Activated CD4-positive, alpha-beta T cell treated with anti-CD3 and anti-CD28 coated beads, Interleukin-2, Interleukin-6, amounts not matched to agents 100 ng/mL and 50 ng/mL, durations not matched to agents 16 hours and 8 hours (primary cell): ENCODE measurements at regions not wholly inside any gene's neighbourhood (a gene's known extent, or its start where the extent isn't known, plus 50 kb on each side); places are given as distances from the start of the nearest gene placed in this dataset.

Source experiments
- DNase-seq: peaks from one replicate; pipeline ENCODE4 v3.0.0-alpha.2; 2020

- DNase-seq, result no peak
These were observed 182.4 kb downstream of the TRIM27 start for GRCh38 chr6:28741363-28741762.

DNA sequence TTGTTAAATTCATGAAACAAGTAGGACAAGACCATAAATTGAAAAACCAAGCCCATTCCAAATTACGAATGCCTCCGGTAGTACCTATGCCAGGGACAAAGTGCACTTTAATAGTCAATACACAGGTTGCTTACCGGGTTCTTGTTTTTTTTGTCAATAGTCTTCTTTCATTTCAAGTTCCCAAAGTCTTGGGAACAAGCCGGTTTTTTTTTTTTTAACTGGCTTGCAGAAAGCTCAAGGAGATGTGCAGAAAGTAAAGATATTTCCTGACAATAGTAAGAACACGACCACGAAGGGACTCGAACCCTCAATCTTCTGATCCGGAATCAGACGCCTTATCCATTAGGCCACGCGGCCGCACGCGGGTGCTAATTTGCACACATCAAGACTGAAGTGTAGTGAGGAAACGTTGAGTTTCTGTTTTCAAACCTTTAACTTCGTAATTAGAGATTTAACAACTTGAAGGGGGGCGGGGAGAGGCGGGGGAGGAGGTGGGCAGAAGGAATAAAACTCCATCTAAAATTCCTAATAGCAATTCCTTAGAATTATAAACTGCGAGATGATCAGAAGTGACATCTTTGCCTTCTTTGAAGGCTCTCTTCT lies 181.0 kb downstream of the TRIM27 start:
- peak; percentile 85 for DNase-seq

DNA sequence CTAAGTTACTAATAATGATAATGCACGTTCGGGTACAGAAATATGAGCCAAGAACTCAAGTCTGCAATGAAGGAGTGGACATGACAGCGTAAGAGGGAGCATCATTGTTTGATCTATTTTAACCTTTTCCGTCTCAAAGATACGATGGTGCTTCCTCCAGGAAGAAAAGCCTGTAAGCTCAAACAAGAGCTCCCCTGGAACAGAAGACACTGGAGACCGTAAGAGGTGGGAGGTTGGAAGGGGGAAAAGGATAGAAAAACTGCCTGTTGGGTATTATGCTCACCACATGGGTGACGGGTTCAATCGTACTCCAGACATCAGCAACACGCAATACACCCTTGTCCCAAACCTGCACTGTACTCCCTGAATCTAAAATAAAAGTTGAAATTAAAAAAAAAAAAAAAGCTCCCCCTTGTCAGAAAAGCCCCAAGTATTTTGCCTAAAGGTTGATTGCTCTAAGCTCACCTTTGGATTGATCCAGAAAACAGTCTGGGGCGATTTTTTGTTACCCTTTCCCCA lies 180.5 kb downstream of the TRIM27 start:
- DNase-seq, result no peak

DNA sequence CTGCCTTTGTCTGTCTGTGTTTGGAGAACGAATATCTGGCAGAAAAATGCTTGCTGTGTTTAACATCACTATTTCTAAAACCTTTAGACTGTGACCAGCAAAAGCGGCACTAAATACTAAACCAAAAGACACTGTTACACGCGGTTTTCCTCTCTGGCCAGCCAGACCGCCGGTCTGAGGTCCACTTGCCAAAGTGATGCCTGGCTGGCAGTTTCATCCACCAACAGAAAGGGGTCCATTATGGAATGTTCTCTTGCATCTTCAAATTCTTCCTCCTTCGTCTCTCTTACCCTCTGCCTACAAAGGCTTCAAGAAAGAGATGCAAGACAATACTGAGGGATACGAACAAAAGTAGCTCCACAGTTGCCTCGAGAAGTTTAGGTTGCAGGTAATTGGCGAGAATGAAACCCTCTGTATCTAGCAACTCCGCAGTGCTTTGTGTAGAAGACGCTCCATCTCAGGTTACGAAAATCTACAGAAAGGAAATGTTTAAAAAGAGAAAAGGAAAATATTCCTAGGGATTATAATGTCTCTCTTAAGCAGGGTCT lies 176.6 kb downstream of the TRIM27 start:
- DNase-seq, result no peak

DNA sequence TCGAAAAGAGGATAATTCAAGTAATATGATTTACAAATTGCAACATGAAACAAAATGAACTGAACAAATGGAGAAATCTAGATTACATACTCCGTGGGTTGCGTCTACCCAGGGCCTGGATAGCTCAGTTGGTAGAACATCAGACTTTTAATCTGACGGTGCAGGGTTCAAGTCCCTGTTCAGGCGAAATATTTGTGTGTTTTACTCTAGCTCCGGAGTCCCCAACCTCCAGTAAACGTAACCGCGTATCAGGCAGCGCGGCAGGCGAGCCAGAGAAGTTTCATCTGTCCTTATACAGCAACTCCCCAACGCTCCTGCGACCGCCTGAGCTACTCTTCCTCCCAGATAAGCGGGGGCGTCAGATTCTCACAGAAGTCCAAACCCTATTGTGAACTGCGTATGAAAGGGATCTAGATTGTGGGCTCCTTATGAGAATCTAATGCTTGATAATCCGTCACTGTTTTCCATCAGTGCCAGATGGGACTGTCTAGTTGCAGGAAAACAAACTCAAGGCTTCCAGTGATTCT lies 176.1 kb downstream of the TRIM27 start:
- peak; percentile 84 for DNase-seq

DNA sequence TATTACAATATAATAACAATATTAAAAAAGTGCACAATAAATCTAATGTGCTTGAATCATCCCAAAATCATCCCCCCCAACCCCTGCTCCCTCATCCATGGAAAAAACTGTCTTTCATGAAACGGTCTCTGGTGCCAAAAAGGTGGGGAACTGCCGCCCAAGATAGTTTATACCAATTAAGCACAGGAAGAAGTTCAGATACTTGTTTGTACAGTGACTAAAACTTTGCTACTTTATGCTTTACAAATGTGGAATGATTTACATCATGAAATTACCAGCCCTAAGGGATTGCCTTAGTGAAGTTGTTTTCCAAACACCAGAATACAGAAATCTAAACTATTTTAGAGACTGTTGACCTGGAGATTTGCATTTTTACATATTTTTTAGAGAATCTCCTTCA lies 175.6 kb downstream of the TRIM27 start:
- no peak for DNase-seq

DNA sequence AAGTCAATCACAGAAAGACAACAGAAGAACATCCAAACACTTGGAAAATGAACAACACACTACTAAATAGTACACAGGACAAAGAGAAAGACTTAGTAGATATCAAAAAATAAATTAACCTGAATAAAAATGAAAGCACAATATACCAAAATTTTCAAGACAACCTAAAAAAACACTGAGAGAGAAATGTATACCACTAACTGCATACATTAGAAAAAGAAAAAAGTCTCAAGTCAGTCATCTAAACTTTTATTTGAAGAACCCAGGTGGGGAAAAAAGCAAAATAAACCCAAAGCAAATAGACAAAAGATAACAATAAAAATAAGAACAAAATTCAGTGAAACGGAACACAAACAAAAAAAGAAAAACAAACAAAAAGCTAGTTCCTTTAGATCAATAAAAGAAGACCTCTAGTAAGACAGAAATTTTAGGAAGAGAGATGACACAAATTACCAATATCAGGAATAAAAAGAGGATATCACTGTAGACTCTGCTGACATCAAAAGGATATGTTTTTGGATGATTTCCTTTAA lies 172.8 kb downstream of the TRIM27 start:
- no peak for DNase-seq

GRCh38 chr6:28751514-28751913 lies 172.3 kb downstream of the TRIM27 start:
- no peak for DNase-seq

- no peak for DNase-seq
These were observed 171.8 kb downstream of the TRIM27 start for GRCh38 chr6:28751963-28752350.

DNA sequence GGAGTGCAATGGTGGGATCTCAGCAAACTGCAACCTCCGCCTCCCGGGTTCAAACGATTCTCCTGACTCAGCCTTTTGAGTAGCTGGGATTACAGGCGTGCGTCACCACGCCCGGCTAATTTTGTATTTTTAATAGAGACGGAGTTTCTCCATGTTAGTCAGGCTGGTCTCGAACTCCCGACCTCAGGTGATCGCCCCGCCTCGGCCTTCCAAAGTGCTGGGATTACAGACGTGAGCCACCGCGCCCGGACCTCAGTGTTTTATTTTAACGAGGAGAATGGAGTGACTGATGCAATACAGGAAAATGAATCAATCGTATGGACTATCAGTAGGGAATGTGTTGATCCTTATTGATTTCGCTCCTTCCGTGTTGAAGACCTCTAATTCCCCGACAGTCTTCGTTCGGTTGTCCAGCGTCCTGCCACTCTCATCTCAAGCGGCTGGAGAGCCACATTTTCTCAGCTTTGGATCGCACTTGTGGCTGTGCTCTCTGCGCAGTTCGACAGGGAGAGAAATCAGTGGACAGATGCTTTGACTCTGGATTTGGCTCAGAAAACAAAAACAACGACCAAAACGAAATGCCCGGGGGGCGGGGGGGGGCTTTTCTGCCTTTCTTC lies 166.2 kb downstream of the TRIM27 start:
- DNase-seq, result no peak

DNA sequence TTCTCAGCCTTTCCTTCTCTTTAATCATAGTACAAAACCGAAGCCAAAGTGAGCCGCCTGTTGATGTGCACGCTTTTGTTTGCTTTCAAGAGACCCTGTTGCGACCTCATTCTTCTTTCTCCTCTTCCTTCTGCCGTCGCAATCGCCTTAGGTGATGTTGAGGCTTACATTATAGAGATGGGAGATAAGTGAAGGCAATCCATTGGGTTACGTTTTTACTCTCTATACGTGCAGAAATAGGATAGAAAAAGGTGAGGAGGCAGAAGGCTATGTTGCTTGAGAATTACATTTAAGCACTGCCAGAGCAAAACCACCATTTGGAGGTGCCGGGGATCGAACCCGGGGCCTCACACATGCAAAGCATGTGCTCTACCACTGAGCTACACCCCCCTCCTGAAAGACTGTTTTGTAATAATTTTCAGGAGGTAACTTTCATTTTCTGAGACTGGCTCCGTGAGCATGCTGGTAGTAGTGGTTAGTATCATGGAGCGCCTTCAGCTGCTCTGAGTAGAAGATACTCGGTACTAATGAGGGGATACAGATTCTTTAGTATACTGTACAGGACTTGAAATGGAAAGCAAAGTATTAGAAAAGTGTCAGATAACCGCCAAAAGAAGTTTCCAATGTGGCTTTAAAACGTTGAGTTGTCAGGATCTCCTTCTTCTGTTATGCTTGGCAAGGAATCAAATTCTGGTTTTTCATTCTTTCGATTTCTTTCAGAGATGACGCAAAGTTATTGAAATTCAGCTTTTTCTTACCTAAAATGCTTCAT lies 165.6 kb downstream of the TRIM27 start:
- peak; percentile 78 for DNase-seq

DNA sequence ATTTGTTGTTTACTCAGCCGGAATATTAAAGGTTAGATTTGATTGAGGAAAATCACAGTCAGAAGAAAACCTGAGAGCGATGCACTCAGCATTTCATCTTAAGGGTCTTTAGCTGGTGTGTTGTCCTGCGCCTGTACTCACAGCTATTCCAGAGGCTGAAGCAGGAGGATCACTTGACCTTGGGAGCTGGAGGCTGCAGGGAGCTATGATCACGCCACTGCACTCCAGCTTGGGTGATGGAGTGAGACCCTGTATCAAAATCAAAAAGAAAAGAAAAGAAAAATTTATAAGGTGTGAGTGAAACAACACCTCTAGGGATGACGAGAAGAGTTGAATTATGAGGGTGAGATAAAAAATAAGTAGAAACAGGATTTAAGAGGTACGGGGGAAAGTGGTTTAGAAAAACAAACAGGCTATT lies 165.0 kb downstream of the TRIM27 start:
- no peak for DNase-seq

DNA sequence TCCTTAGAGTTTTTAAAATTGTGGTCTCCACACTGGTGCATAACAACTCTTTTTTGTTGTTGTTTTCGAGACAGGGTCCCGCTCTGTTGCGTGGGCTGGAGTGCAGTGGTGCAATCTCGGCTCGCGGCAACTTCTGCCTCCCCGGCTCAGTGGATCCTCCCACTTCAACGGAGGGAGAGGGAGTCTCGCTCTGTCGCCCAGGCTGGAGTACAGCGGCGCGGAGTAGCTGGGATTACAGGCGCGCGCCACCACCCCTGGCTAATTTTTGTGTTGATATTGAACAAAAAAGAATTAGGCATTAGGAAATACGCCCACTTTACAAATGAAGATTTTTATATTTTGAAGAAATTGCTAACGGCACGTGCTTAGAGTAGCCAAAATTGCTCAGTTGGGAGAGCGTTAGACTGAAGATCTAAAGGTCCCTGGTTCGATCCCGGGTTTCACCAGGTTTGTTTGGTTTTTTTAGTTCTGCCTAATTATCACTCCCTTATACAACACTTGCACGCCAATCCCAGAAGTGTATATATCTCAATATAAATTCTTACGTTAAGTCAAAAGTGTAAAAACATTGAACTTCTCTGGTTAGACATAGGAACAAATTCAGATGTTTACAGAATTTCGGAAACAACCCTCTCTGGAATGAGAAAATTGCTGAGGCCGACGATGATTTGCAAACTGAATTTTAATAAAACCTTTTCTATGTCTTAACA lies 159.6 kb downstream of the TRIM27 start:
- no peak for DNase-seq

GRCh38 chr6:28764761-28765282 lies 159.0 kb downstream of the TRIM27 start:
- DNase-seq, result no peak

DNA sequence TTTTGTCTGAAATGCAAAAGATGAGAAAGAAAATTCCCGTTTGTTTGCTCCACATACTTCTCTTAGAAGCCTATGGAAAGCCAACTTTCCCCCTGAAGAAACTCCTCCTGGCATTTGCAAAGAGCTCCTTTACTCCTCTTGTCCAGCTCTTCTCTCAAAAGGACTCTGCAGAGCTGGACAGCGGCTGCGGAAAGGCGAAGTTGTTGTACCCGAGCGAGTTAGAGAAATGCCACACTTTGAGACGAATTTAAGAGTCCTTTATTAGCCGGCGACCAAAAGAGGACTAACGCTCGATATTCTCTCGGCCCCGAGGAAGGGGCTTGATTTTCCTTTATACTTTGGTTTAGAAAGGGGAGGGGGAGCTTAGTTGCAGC lies 157.8 kb downstream of the TRIM27 start:
- DNase-seq, result no peak

DNA sequence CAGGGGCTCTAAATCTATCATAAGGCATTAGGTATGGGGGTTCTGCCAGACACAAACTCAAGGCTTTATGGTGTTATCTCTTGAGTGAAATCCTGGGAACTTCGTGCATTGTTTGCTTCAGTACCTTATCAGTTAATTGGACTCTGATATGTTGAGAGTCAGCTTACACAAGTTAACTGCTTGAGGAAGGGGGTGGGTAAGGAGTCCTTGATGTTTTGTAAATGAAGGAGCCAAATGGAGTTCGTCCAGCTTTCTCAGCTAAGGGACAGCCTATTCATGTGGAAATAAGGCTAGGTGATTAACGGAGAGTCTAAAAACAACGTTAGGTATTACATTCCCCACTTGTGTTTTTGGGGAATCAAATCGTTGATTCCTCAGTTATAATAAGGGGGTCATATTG lies 157.4 kb downstream of the TRIM27 start:
- DNase-seq, result no peak

DNA sequence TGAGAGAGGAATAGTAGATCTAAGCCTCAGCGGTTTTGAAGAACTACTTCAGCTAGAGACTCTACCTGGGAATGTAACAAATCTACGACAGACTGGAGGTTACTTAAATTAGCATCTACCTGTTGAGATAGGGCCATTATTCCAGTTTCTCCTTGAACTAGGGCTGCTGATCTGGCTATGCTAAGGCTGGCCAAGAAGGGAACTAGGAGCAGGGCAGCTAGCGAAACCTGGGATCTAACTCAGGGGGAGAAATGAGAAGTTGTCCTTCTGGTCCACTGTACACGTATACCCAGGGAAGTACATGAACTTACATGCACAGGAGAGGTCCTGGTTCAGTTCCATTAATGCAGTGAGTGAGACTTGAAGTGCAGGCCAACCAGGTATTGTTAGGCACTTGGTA lies 156.7 kb downstream of the TRIM27 start:
- DNase-seq, result no peak

- no peak for DNase-seq
These were observed 156.1 kb downstream of the TRIM27 start for GRCh38 chr6:28767691-28768090.

DNA sequence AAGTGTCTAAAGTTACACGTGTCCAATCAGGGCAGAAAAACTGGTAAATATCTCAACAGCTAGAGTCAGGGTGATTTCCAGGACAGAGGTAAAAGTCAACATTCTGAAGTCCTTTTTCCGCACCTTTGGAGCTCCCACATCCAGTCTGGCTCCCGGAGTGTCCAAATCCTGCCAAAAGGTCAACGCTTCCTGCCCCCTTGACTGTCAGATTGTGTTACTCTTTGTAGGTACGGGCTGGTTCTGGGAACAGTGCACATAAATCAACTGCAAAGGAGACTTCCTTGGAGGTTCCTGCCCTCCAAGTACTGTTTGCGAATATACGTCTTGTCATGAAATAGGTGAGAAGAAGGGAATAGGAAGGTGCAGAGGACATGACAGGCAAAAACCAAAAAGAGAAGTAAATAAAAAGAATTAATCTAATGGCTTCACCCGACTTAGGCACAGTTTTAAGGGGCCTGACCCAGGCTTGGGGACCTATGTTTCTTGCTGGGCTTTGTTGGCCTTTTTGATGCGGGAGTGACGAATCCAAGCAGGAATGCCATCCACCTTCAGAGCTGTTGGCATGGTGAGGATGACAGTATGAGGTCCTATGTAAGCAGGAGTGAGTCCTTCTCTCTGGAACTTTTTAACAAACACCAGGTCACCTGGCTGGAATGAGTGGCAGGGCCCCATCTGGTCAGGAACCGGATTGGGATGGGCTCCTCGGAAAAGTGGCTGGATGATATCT lies 155.4 kb downstream of the TRIM27 start:
- DNase-seq, result no peak

DNA sequence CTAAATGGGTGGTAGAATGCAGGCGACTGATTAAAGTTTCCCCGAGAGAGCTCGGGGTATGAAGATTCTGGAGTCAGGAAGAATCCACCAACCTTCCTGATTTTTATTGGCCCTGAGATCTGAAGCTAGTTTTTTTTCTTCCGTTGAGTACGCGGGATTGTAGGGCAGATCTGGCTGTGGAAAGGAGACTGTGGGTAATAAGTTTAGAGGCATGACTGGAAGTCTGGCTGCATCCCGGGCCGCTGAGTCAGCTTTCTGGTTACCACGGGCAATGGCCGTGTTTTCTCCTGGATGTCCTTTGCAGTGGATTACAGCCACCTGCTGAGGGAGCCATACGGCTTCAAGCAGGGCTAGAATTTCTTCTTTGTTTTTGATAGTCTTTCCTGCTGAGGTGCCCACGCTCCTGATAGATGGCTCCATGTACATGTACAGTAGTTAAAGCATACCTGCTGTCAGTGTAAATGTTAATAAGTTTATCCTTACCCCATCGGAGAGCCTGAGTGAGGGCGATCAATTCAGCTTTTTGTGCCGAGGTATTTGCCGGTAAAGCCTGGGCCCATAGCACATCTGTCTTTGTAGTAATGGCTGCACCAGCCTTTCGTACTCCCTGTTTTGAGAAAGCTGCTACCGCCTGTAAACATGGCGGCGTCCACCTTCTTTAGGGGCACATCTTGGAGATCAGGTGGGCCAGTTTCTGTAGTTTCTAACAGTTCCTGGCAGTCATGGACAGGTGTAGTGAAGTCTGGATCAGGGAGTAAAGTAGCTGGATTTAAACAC lies 154.0 kb downstream of the TRIM27 start:
- no peak for DNase-seq

- DNase-seq, result no peak
These were observed 153.1 kb downstream of the TRIM27 start for GRCh38 chr6:28770732-28771131.
